ENCODE measurements at regions not wholly inside any gene's neighbourhood (a gene's known extent, or its start where the extent isn't known, plus 50 kb on each side); places are given as distances from the start of the nearest gene placed in this dataset.

DNA sequence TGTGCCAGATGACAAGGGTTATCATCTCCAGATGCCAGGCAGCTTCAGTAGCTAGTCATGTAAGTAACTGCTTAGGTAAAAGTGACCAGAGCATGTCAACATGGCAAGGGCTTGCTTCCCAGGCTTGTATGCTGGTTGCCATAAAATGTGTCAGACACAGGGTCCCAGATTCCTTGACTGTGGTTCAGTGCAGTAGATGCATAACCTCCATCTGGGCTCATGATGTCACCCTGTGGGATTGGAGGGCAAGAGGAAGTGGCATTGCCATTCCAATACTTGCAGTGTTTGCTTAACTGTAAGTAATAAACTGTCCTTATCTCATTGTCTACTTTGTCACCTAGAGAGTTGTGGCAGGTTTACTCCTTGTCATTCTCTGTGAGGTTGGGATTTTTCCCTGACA lies 226.8 kb downstream of the PCDH17 start:
- Histone ChIP-seq H2AFZ (no peak overlapping the region), H3K4me3 (ENCODE audit: low read depth, low read length) (no peak overlapping the region), H3K27me3 (ENCODE audit: control insufficient read depth, insufficient read depth, low read length) (no peaks in the 10 kb centered on the region), H3K36me3 (ENCODE audit: control insufficient read depth, insufficient read depth, low read length) (no peaks in the 10 kb centered on the region), H3K4me1 (no peaks in the 10 kb centered on the region), H3K27ac (no peak overlapping the region), H3K9ac (no peak overlapping the region), H3K79me2 (no peaks in the 10 kb centered on the region), H3K4me2 (ENCODE audit: low read length) (no peak overlapping the region), H3K9me3 (ENCODE audit: control insufficient read depth, low read length) (no peaks in the 10 kb centered on the region)
- TF ChIP-seq, protein P1, sequence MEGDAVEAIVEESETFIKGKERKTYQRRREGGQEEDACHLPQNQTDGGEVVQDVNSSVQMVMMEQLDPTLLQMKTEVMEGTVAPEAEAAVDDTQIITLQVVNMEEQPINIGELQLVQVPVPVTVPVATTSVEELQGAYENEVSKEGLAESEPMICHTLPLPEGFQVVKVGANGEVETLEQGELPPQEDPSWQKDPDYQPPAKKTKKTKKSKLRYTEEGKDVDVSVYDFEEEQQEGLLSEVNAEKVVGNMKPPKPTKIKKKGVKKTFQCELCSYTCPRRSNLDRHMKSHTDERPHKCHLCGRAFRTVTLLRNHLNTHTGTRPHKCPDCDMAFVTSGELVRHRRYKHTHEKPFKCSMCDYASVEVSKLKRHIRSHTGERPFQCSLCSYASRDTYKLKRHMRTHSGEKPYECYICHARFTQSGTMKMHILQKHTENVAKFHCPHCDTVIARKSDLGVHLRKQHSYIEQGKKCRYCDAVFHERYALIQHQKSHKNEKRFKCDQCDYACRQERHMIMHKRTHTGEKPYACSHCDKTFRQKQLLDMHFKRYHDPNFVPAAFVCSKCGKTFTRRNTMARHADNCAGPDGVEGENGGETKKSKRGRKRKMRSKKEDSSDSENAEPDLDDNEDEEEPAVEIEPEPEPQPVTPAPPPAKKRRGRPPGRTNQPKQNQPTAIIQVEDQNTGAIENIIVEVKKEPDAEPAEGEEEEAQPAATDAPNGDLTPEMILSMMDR (IDR thresholded peaks at IDR 0.05) = no peak

DNA sequence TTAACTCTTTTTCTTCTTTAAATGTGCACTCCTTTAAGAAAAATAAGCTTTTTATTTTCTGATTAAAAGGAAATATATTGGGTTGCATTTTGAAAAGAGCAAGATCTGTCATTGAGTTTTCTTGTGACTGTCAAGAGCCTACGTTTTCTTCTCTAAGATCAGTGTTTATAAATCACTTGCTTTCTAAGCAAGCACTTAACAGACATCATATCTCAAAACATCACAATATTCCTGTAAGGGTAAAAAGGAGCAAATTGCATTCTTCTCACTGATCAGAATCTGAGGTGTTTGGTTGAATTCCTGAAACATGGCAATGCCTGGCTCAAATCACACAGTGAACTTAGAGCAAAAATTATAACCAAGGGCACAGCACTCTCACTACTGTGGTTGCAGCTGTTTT lies 231.3 kb downstream of the PCDH17 start:
- Histone ChIP-seq H3K79me2 (no peaks in the 10 kb centered on the region), H3K9ac (no peak overlapping the region), H3K4me1 (no peaks in the 10 kb centered on the region), H3K9me3 (ENCODE audit: control insufficient read depth, low read length) (no peaks in the 10 kb centered on the region), H3K4me3 (ENCODE audit: low read depth, low read length) (no peak overlapping the region), H3K4me2 (ENCODE audit: low read length) (no peak overlapping the region), H2AFZ (no peak overlapping the region), H3K27me3 (ENCODE audit: control insufficient read depth, insufficient read depth, low read length) (no peaks in the 10 kb centered on the region), H3K36me3 (ENCODE audit: control insufficient read depth, insufficient read depth, low read length) (no peaks in the 10 kb centered on the region), H3K27ac (no peak overlapping the region)
- TF ChIP-seq, protein P1 (IDR thresholded peaks at IDR 0.05) = no peak

DNA sequence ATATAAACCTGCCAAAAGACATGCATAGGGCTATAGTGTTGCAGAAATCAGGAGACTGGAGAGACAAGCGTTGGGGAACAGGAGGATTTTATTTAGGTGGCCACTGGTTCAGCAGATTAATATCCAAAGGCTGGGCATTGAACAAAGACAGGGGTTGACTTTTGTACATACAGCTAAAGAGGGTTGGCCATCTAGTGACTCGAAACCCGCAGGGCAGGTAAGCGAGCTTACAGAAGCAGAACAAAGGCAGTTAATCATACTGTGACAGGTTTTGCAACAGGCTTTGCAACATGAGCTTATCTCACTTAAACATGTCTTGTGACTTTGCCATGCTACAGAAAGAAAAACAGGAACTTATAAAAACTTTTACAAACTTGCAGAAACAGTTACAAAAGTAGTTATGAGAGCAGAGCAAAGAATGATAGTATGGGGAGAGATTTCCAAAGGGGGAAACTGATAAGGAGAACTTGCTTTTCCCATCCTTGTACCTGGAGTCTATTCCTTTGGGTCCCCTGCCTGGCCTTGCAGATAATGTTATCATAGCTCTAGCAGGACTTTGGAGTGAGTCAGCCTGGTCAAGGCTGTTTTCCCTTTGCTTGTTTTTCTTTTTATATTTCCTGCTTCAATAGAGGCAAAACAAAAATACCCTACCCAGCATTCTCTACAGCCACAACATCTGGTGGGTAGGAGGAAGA lies 234.2 kb downstream of the PCDH17 start:
- Histone ChIP-seq H3K27me3 (ENCODE audit: control insufficient read depth, insufficient read depth, low read length) (no peaks in the 10 kb centered on the region), H3K27ac (no peak overlapping the region), H3K9ac (no peak overlapping the region), H3K9me3 (ENCODE audit: control insufficient read depth, low read length) (no peaks in the 10 kb centered on the region), H3K4me2 (ENCODE audit: low read length) (no peak overlapping the region), H3K4me3 (ENCODE audit: low read depth, low read length) (no peak overlapping the region), H2AFZ (no peak overlapping the region), H3K79me2 (no peaks in the 10 kb centered on the region), H3K36me3 (ENCODE audit: control insufficient read depth, insufficient read depth, low read length) (no peaks in the 10 kb centered on the region), H3K4me1 (no peaks in the 10 kb centered on the region)
- TF ChIP-seq, protein P1 (IDR thresholded peaks at IDR 0.05) = no peak

DNA sequence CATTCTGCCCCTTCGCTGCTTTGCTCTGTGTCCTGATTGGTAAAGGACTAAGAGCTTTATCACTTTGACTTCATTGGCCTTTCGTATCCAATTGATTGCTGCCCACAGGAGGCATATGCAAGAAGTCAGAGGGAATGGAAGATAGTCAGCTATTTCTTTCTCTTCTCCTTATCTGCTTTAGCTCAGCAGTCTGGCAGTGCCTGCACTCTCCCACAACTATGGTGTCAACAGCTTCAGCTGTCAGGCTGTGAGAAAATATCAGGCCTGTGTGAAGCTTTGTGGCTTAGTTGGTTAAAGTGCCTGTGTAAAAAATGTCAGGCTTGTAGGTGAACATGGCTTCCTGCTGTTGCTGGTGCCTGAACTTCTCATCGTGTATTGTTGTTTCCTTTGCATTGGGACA lies 243.0 kb downstream of the PCDH17 start:
- Histone ChIP-seq H3K27me3 (ENCODE audit: control insufficient read depth, insufficient read depth, low read length) (no peaks in the 10 kb centered on the region), H2AFZ (no peak overlapping the region), H3K36me3 (ENCODE audit: control insufficient read depth, insufficient read depth, low read length) (no peaks in the 10 kb centered on the region), H3K79me2 (no peaks in the 10 kb centered on the region), H3K4me3 (ENCODE audit: low read depth, low read length) (no peak overlapping the region), H3K9me3 (ENCODE audit: control insufficient read depth, low read length) (no peaks in the 10 kb centered on the region), H3K27ac (no peak overlapping the region), H3K9ac (no peak overlapping the region), H3K4me2 (ENCODE audit: low read length) (no peak overlapping the region), H3K4me1 (no peaks in the 10 kb centered on the region)
- TF ChIP-seq, protein P1 (IDR thresholded peaks at IDR 0.05) = no peak

DNA sequence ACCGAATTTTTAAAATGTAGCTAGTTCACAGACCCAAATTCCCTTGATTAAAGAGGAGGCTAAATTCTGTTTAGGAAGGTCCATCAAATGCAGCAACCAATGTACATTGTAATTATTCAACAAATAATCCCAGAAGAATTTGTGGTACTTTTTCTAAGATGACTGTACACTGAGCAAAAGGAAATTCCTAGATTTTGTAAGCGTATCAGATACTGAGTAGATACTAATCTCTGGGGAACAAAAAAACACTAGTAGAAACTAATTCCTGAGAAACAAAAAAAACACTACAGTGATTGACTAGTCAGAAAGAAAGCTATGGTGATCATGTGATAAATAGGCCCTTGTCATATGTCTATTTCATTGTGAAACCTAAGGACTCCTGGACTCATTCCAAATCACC lies 246.1 kb downstream of the PCDH17 start:
- no peaks in the 10 kb centered on the region for H3K9me3 ChIP-seq (ENCODE audit: control insufficient read depth, low read length)
- no peaks in the 10 kb centered on the region for H3K79me2 ChIP-seq
- no peak overlapping the region for H3K4me3 ChIP-seq (ENCODE audit: low read depth, low read length)
- H3K27ac ChIP-seq = no peak overlapping the region
- H3K9ac ChIP-seq = no peak overlapping the region
- TF ChIP-seq, protein P1 (IDR thresholded peaks at IDR 0.05) = no peak
- H3K36me3 ChIP-seq (ENCODE audit: control insufficient read depth, insufficient read depth, low read length) = no peaks in the 10 kb centered on the region
- H3K27me3 ChIP-seq (ENCODE audit: control insufficient read depth, insufficient read depth, low read length) = no peaks in the 10 kb centered on the region
- H3K4me2 ChIP-seq (ENCODE audit: low read length) = no peak overlapping the region
- no peaks in the 10 kb centered on the region for H3K4me1 ChIP-seq
- no peak overlapping the region for H2AFZ ChIP-seq
